PC-9 (cell line): ENCODE measurements at regions not wholly inside any gene's neighbourhood (a gene's known extent, or its start where the extent isn't known, plus 50 kb on each side); places are given as distances from the start of the nearest gene placed in this dataset.

ENCODE experiments used
- BruUV-seq: library from RNA; stranded (reverse); fragments of 400-500 nt; replicated peaks from 2 replicates; lab custom pipeline; 2021; lab: Mats Ljungman, UMichigan
- CTCF ChIA-PET: fragments of 300-600 bp; sonication (Branson Sonifier 250); formaldehyde crosslinking; loops from one replicate; lab custom pipeline; 2022; ENCODE audit warnings: antibody characterized with exemption; lab: Charles Lee
- POLR2A ChIA-PET: fragments of 300-600 bp; sonication (Branson Sonifier 250); formaldehyde crosslinking; loops from one replicate; lab custom pipeline; 2022; ENCODE audit warnings: antibody characterized with exemption; ENCODE audit not compliant: unreplicated experiment; lab: Charles Lee
- DNase-seq, 2 experiments: peaks; one replicate each; pipeline versions ENCODE4 v3.0.0 to v3.0.0-alpha.2; 2015 to 2022; ENCODE audit warnings: mixed read lengths in 1 of 2
- H2AFZ ChIP-seq: fragments of 200-600 bp; sonication (generic); 2 replicates; pipeline ENCODE4 v1.8.1; 2017; ENCODE audit warnings: antibody characterized with exemption
- H3F3A ChIP-seq: fragments of 200-600 bp; sonication (generic); 2 replicates; pipeline ENCODE4 v1.8.1; 2017; ENCODE audit warnings: antibody characterized with exemption, mild to moderate bottlenecking, low read depth; ENCODE audit not compliant: insufficient read depth
- H3K27ac ChIP-seq: fragments of 200-600 bp; sonication (generic); 2 replicates; pipeline ENCODE4 v1.6.1; 2016; ENCODE audit warnings: mixed run types
- H3K27me3 ChIP-seq: fragments of 200-600 bp; sonication (generic); 2 replicates; pipeline ENCODE4 v1.6.1; 2016; ENCODE audit warnings: low read depth, mixed run types; ENCODE audit not compliant: insufficient read depth
- H3K36me3 ChIP-seq: fragments of 200-600 bp; sonication (generic); 2 replicates; pipeline ENCODE4 v1.6.1; 2016; ENCODE audit warnings: low read depth, mixed run types
- H3K4me1 ChIP-seq: fragments of 200-600 bp; sonication (generic); replicated peaks from 2 replicates; pipeline ENCODE4 v1.6.1; 2016; ENCODE audit warnings: mixed run types; ENCODE audit not compliant: insufficient read depth
- H3K4me2 ChIP-seq: fragments of 200-600 bp; sonication (generic); 2 replicates; pipeline ENCODE4 v1.6.1; 2017; ENCODE audit warnings: mixed run types
- H3K4me3 ChIP-seq: fragments of 200-600 bp; sonication (generic); 2 replicates; pipeline ENCODE4 v1.6.1; 2016; ENCODE audit warnings: mixed run types
- H3K79me2 ChIP-seq: fragments of 200-600 bp; sonication (generic); 2 replicates; pipeline ENCODE4 v1.6.1; 2017; ENCODE audit warnings: low read depth, mixed run types
- H3K9me2 ChIP-seq: fragments of 200-600 bp; sonication (generic); 2 replicates; pipeline ENCODE4 v1.8.1; 2017; ENCODE audit warnings: mild to moderate bottlenecking; ENCODE audit not compliant: insufficient read depth
- H3K9me3 ChIP-seq: fragments of 200-600 bp; sonication (generic); 2 replicates; pipeline ENCODE4 v1.8.1; 2016; ENCODE audit warnings: low read depth; ENCODE audit not compliant: insufficient read depth
- H4K20me1 ChIP-seq: fragments of 200-600 bp; sonication (generic); 2 replicates; pipeline ENCODE4 v1.8.1; 2017; ENCODE audit not compliant: insufficient read depth
- CTCF ChIP-seq: fragments of 200-600 bp; sonication (generic); conservative IDR thresholded peaks from 2 replicates; pipeline ENCODE4 v1.6.1; 2017; ENCODE audit warnings: mixed run types, antibody characterized with exemption, mild to moderate bottlenecking, moderate library complexity
- EZH2 ChIP-seq: fragments of 200-600 bp; sonication (generic); IDR thresholded peaks from 2 replicates; pipeline ENCODE4 v1.8.0; 2017; ENCODE audit warnings: antibody characterized with exemption, low read depth
- intact Hi-C: fragments of 100-400 bp; cut with micrococcal nuclease; formaldehyde crosslinking; loops from one replicate; pipeline ENCODE4 v1.10.0; 2022; ENCODE audit not compliant: unreplicated experiment

GRCh38 chrX:115968436-115969252 lies 201.9 kb upstream of the AGTR2 start:
- Histone ChIP-seq H3K36me3 (no peaks in the 10 kb centered on the region), H2AFZ (peak overlapping the region; percentile 78), H3K4me3 (peak overlapping the region; percentile 64), H3K9me3 (no peaks in the 10 kb centered on the region), H3K4me2 (peak overlapping the region; percentile 89), H3K9me2 (no peaks in the 10 kb centered on the region), H3F3A (no peaks in the 10 kb centered on the region), H3K27me3 (no peaks in the 10 kb centered on the region), H3K4me1 (0 out of 2 replicates have a peak, but pooled peaks cover 6% of the 10 kb centered on the region), H3K79me2 (peaks cover 48% of the 10 kb centered on the region), H3K27ac (peak overlapping the region; percentile 63), H4K20me1 (no peaks in the 10 kb centered on the region)
- CTCF ChIA-PET, result no interaction called here
- no peak for TF ChIP-seq CTCF
- no peak for TF ChIP-seq EZH2
- peak; percentile 53 to 68 for DNase-seq
- TSS peak; percentile 47 for BruUV-seq
- intact Hi-C loops, result loop anchor here (10.0 kb wide), 1 partner anchor 226 kb away; no protein-coding TSS in a partner anchor
- POLR2A ChIA-PET, result no interaction called here

GRCh38 chrX:115970718-115971117 lies 199.8 kb upstream of the AGTR2 start:
- no peak overlapping the region for H2AFZ ChIP-seq
- 0 out of 2 replicates have a peak, but pooled peaks cover 3% of the 10 kb centered on the region for H3K9me3 ChIP-seq
- H3K4me1 ChIP-seq, result 0 out of 2 replicates have a peak, but pooled peaks cover 6% of the 10 kb centered on the region
- no peak overlapping the region for H3K4me3 ChIP-seq
- H3K36me3 ChIP-seq, result no peaks in the 10 kb centered on the region
- H3K27ac ChIP-seq, result no peak overlapping the region
- peaks cover 27% of the 10 kb centered on the region for H3K79me2 ChIP-seq
- no peaks in the 10 kb centered on the region for H3K27me3 ChIP-seq
- H3K9me2 ChIP-seq, result no peaks in the 10 kb centered on the region
- H3K4me2 ChIP-seq, result no peak overlapping the region
- TF ChIP-seq CTCF (no peak), EZH2 (no peak)
- intact Hi-C loops, result no loop called here
- POLR2A ChIA-PET, result no interaction called here
- CTCF ChIA-PET, result no interaction called here
- DNase-seq, result no peak
- no TSS peak for BruUV-seq
- no peaks in the 10 kb centered on the region for H3F3A ChIP-seq
- H4K20me1 ChIP-seq, result no peaks in the 10 kb centered on the region

- TF ChIP-seq CTCF (no peak), EZH2 (no peak)
- H3K27me3 ChIP-seq, result no peaks in the 10 kb centered on the region
- no peaks in the 10 kb centered on the region for H3F3A ChIP-seq
- CTCF ChIA-PET, result no interaction called here
- no peak overlapping the region for H2AFZ ChIP-seq
- intact Hi-C loops, result no loop called here
- H3K4me3 ChIP-seq, result no peak overlapping the region
- POLR2A ChIA-PET, result no interaction called here
- 0 out of 2 replicates have a peak, but pooled peaks cover 7% of the 10 kb centered on the region for H3K9me3 ChIP-seq
- no peak for DNase-seq
- 0 out of 2 replicates have a peak, but pooled peaks cover 3% of the 10 kb centered on the region for H3K4me1 ChIP-seq
- H3K36me3 ChIP-seq, result no peaks in the 10 kb centered on the region
- no peaks in the 10 kb centered on the region for H3K9me2 ChIP-seq
- H3K27ac ChIP-seq, result no peak overlapping the region
- no peaks in the 10 kb centered on the region for H4K20me1 ChIP-seq
- BruUV-seq, result no TSS peak
- H3K4me2 ChIP-seq, result no peak overlapping the region
- H3K79me2 ChIP-seq, result peaks cover 7% of the 10 kb centered on the region
These were observed 197.8 kb upstream of the AGTR2 start for GRCh38 chrX:115972717-115973116.
